HG03103 (cell line): ENCODE measurements at regions not wholly inside any gene's neighbourhood (a gene's known extent, or its start where the extent isn't known, plus 50 kb on each side); places are given as distances from the start of the nearest gene placed in this dataset.
"Not testable (repeated sequence)": the region's sequence is repeated elsewhere in the genome, so short reads cannot be mapped to it uniquely, and the experiment has no call there.

Experiments used
- ATAC-seq: cut with Tn5 transposase; IDR thresholded peaks from one replicate; pipeline ENCODE4 v1.9.1; 2021; ENCODE audit warnings: low read depth; ENCODE audit not compliant: unreplicated experiment

GRCh38 chr16:22436823-22437652 lies 62.6 kb upstream of the CDR2 start:
- ATAC-seq: peak; percentile 58

- not testable (repeated sequence) for ATAC-seq
These were observed 62.0 kb upstream of the CDR2 start for GRCh38 chr16:22436326-22436822.

- ATAC-seq: not testable (repeated sequence)
These were observed 56.9 kb upstream of the CDR2 start for GRCh38 chr16:22431314-22431713.

- ATAC-seq: no peak
These were observed 54.2 kb upstream of the CDR2 start for GRCh38 chr16:22428654-22429053.

GRCh38 chr16:22427556-22427955 lies 53.1 kb upstream of the CDR2 start:
- ATAC-seq: no peak

GRCh38 chr16:22425847-22426246 lies 51.4 kb upstream of the CDR2 start:
- ATAC-seq: no peak

GRCh38 chr16:22425036-22425801 lies 50.8 kb upstream of the CDR2 start:
- no peak for ATAC-seq

GRCh38 chr16:22424161-22424937 lies 49.9 kb upstream of the CDR2 start:
- no peak for ATAC-seq
